SK-N-MC (cell line): ENCODE measurements at regions not wholly inside any gene's neighbourhood (a gene's known extent, or its start where the extent isn't known, plus 50 kb on each side); places are given as distances from the start of the nearest gene placed in this dataset.

Source experiments
- EZH2 ChIP-seq: fragments of 200-600 bp; sonication (generic); IDR thresholded peaks from one replicate; pipeline ENCODE4 v1.6.1; 2017; ENCODE audit warnings: antibody characterized with exemption
- POLR2AphosphoS5 ChIP-seq: IDR thresholded peaks from 2 replicates; pipeline ENCODE4 v1.6.1; 2012; ENCODE audit warnings: mild to moderate bottlenecking, low read depth, low read length, borderline replicate concordance

- no peak for TF ChIP-seq EZH2
- no peak for TF ChIP-seq POLR2AphosphoS5
Measured at GRCh38 chr7:41146429-41146828, 556.5 kb downstream of the INHBA start.
